HCT116 (cell line): ENCODE measurements at regions not wholly inside any gene's neighbourhood (a gene's known extent, or its start where the extent isn't known, plus 50 kb on each side); places are given as distances from the start of the nearest gene placed in this dataset.

Source experiments
- ATAC-seq: fragments of 200-7000 bp; cut with Tn5 transposase; 2 replicates; pipeline ENCODE4 v1.9.1; 2020; ENCODE audit warnings: mild to moderate bottlenecking, moderate library complexity
- BruUV-seq: library from RNA; stranded (reverse); fragments of 400-500 nt; replicated peaks from 2 replicates; lab custom pipeline; 2021; lab: Mats Ljungman, UMichigan
- CTCF ChIA-PET: fragments of 300-600 bp; sonication (Branson Sonifier 250); formaldehyde crosslinking; loops from one replicate; lab custom pipeline; 2021; ENCODE audit warnings: antibody characterized with exemption; lab: Charles Lee
- POLR2A ChIA-PET: fragments of 300-600, 350-600 bp; sonication (Branson Sonifier 250); formaldehyde crosslinking; loops from one replicate; lab custom pipeline; 2021; ENCODE audit warnings: antibody characterized with exemption; lab: Charles Lee
- RAD21 ChIA-PET, 2 experiments: fragments of 300-600 bp; sonication (Branson Sonifier 250); formaldehyde crosslinking; loops; one replicate each; lab custom pipeline; 2023; ENCODE audit warnings: low total read pairs in 2 of 2; ENCODE audit not compliant: uncharacterized antibody in 2 of 2, unreplicated experiment in 2 of 2, low non-redundant PET in 1 of 2; lab: Charles Lee
- DNase-seq: peaks from one replicate; pipeline ENCODE4 v3.0.0-alpha.2; 2010; ENCODE audit warnings: low read depth, low spot score
- H2AFZ ChIP-seq: fragments of 200-600 bp; shearing (Covaris generic), sonication (generic); 2 replicates; pipeline ENCODE4 v1.6.1; 2017; ENCODE audit warnings: low read depth, mixed run types, mixed read lengths, antibody characterized with exemption, low read length; ENCODE audit not compliant: poor library complexity, severe bottlenecking
- H3K27ac ChIP-seq: 2 replicates; pipeline ENCODE4 v1.5.1; 2012; ENCODE audit warnings: low read depth, low read length
- H3K27me3 ChIP-seq: fragments of 200-600 bp; sonication (generic); 2 replicates; pipeline ENCODE4 v1.6.1; 2016; ENCODE audit warnings: mixed run types, low read length, mixed read lengths; ENCODE audit not compliant: insufficient read depth
- H3K36me3 ChIP-seq, 2 experiments: fragments of 200-500 bp in 1 of 2; fragments of 200-600 bp in 1 of 2; sonication (Bioruptor generic) in 1 of 2; sonication (generic) in 1 of 2; 2 replicates each; pipeline versions ENCODE4 v1.5.1 to v1.6.1; 2014 to 2016; ENCODE audit warnings: low read length in 2 of 2, inconsistent platforms in 1 of 2, mixed read lengths in 1 of 2, mixed run types in 1 of 2; ENCODE audit not compliant: insufficient read depth in 2 of 2, control insufficient read depth in 1 of 2
- H3K4me1 ChIP-seq, 2 experiments: fragments of 200-600 bp in 1 of 2; sonication (generic) in 1 of 2; 2 replicates each; pipeline versions ENCODE4 v1.5.1 to v1.6.1; 2012 to 2017; ENCODE audit warnings: low read length in 2 of 2, inconsistent platforms in 1 of 2, mild to moderate bottlenecking in 1 of 2, mixed read lengths in 1 of 2, mixed run types in 1 of 2, moderate library complexity in 1 of 2; ENCODE audit not compliant: insufficient read depth in 2 of 2, control insufficient read depth in 1 of 2
- H3K4me2 ChIP-seq: fragments of 200-600 bp; sonication (generic); 2 replicates; pipeline ENCODE4 v1.6.1; 2017; ENCODE audit warnings: mixed run types, low read length, mixed read lengths
- H3K4me3 ChIP-seq, 2 experiments: fragments of 200-600 bp in 1 of 2; sonication (generic) in 1 of 2; replicated peaks in 1 of 2; 2 replicates each; pipeline ENCODE4 v1.5.1; 2011 to 2016; ENCODE audit warnings: low read length in 2 of 2, control low read depth in 1 of 2, low read depth in 1 of 2, mild to moderate bottlenecking in 1 of 2, mixed read lengths in 1 of 2, mixed run types in 1 of 2
- H3K79me2 ChIP-seq: fragments of 200-600 bp; sonication (generic); 2 replicates; pipeline ENCODE4 v1.6.1; 2017; ENCODE audit warnings: mild to moderate bottlenecking, mixed run types, low read length, moderate library complexity, mixed read lengths; ENCODE audit not compliant: insufficient read depth
- H3K9ac ChIP-seq: fragments of 200-600 bp; sonication (generic); 2 replicates; pipeline ENCODE4 v1.6.1; 2016; ENCODE audit warnings: low read length, mixed read lengths
- H3K9me2 ChIP-seq: fragments of 200-600 bp; sonication (generic), shearing (Covaris generic); 2 replicates; pipeline ENCODE4 v1.6.1; 2017; ENCODE audit warnings: mixed run types, mild to moderate bottlenecking, moderate library complexity; ENCODE audit not compliant: insufficient read depth
- H3K9me3 ChIP-seq, 2 experiments: fragments of 200-500 bp in 1 of 2; fragments of 200-600 bp in 1 of 2; sonication (Bioruptor generic) in 1 of 2; sonication (generic) in 1 of 2; 2 replicates each; pipeline ENCODE4 v1.6.1; 2014 to 2017; ENCODE audit warnings: low read length in 2 of 2, mixed read lengths in 2 of 2, inconsistent platforms in 1 of 2, low read depth in 1 of 2, mild to moderate bottlenecking in 1 of 2, mixed run types in 1 of 2, moderate library complexity in 1 of 2; ENCODE audit not compliant: control insufficient read depth in 1 of 2, insufficient read depth in 1 of 2
- H4K20me1 ChIP-seq: fragments of 200-600 bp; sonication (generic), shearing (Covaris generic); 2 replicates; pipeline ENCODE4 v1.6.1; 2017; ENCODE audit warnings: mixed run types, mild to moderate bottlenecking, moderate library complexity; ENCODE audit not compliant: insufficient read depth
- ATF3 ChIP-seq: IDR thresholded peaks from 2 replicates; pipeline ENCODE4 v1.6.1; 2012
- CBX3 ChIP-seq: IDR thresholded peaks from 2 replicates; pipeline ENCODE4 v1.6.1; 2012; ENCODE audit warnings: low read depth
- CEBPB ChIP-seq: IDR thresholded peaks from 2 replicates; pipeline ENCODE4 v1.6.1; 2012; ENCODE audit warnings: low read depth
- EZH2phosphoT487 ChIP-seq: fragments of 200-600 bp; IDR thresholded peaks from 2 replicates; pipeline ENCODE4 v1.6.1; 2018; ENCODE audit warnings: antibody characterized with exemption, borderline replicate concordance
- FOSL1 ChIP-seq: IDR thresholded peaks from 2 replicates; pipeline ENCODE4 v1.6.1; 2012; ENCODE audit warnings: low read depth
- MAX ChIP-seq: IDR thresholded peaks from 2 replicates; pipeline ENCODE4 v1.6.1; 2012
- POLR2A ChIP-seq: IDR thresholded peaks from 2 replicates; pipeline ENCODE4 v1.7.0; 2011; ENCODE audit warnings: borderline replicate concordance; ENCODE audit not compliant: insufficient read depth, insufficient read length; ENCODE audit errors: extremely low read depth
- POLR2AphosphoS5 ChIP-seq: IDR thresholded peaks from 2 replicates; pipeline ENCODE4 v1.6.1; 2011; ENCODE audit warnings: mild to moderate bottlenecking, low read depth, low read length, moderate library complexity
- SP1 ChIP-seq: IDR thresholded peaks from 2 replicates; pipeline ENCODE4 v1.6.1; 2012; ENCODE audit warnings: low read depth
- SRF ChIP-seq: IDR thresholded peaks from 2 replicates; pipeline ENCODE4 v1.6.1; 2012; ENCODE audit warnings: low read depth
- YY1 ChIP-seq: IDR thresholded peaks from 2 replicates; pipeline ENCODE4 v1.6.1; 2011; ENCODE audit warnings: low read length, low read depth, moderate library complexity, mild to moderate bottlenecking; ENCODE audit not compliant: insufficient replicate concordance; ENCODE audit errors: extremely low read depth
- ZFX ChIP-seq: fragments of 450-650 bp; IDR thresholded peaks from 2 replicates; pipeline ENCODE4 v1.6.1; 2017
- ZNF274 ChIP-seq: fragments of 200-500 bp; sonication (Bioruptor generic); IDR thresholded peaks from 2 replicates; pipeline ENCODE4 v1.6.1; 2014; ENCODE audit warnings: mild to moderate bottlenecking, low read depth, low read length, inconsistent platforms
- intact Hi-C: fragments of 100-400 bp; cut with micrococcal nuclease; formaldehyde crosslinking; loops from 2 replicates; pipeline ENCODE4 v1.10.0; 2022

GRCh38 chr9:110148384-110148783 lies 59.6 kb downstream of the C9orf152 start (continued):
- TF ChIP-seq POLR2AphosphoS5 (no peak), MAX (no peak)
- TF ChIP-seq, all 23 proteins: peak for 0

DNA sequence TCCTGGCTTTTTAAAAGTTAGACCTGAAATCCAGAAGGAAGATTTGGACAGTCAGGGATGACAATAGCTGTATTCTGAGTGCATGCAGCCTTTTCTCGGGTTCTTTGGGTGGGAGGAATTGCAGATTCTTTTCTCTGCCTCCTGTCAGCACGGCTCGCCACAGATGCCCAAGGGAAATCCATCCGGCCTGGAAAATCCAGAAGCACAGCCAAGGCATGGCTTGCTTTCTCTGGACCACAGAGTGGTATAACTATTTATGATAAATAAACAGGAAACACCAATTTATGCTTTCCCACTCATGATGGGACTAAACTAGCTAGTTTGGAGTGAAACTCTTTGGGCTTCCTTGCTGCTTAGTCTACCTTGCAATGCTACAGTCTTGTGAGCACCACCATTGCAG lies 59.1 kb downstream of the C9orf152 start:
- no peaks in the 10 kb centered on the region for H3K27me3 ChIP-seq
- no peaks in the 10 kb centered on the region for H3K9me3 ChIP-seq
- intact Hi-C loops = no loop called here
- H3K36me3 ChIP-seq = no peaks in the 10 kb centered on the region
- TF ChIP-seq SRF (no peak), EZH2phosphoT487 (no peak), FOSL1 (no peak), ATF3 (no peak), MAX (no peak), CBX3 (no peak), CEBPB (no peak), YY1 (no peak), ZNF274 (no peak), POLR2A (no peak), SP1 (no peak), ZFX (no peak)
- no peak overlapping the region for H3K4me2 ChIP-seq
- peaks cover 3% of the 10 kb centered on the region; the same call in 1 of the 2 replicates for H4K20me1 ChIP-seq
- no peaks in the 10 kb centered on the region for H3K9me2 ChIP-seq
- no peak overlapping the region for H3K27ac ChIP-seq
- ChIA-PET RAD21 (no interaction called here), POLR2A (no interaction called here), CTCF (interaction anchor here (2.0 kb wide), 1 partner anchor 245 kb away, joined by 10 read pairs; no protein-coding TSS in a partner anchor)
- no peak overlapping the region for H3K9ac ChIP-seq
- H3K4me1 ChIP-seq = peaks cover 0 to 9% of the 10 kb centered on the region in 2 experiments; a peak in 2 of 4 replicates
- H3K4me3 ChIP-seq = no peak overlapping the region
- ATAC-seq (no peak), DNase-seq (no peak)
- peaks cover 78% of the 10 kb centered on the region for H3K79me2 ChIP-seq
- BruUV-seq = no TSS peak
- no peak overlapping the region for H2AFZ ChIP-seq
